ENCODE measurements at regions not wholly inside any gene's neighbourhood (a gene's known extent, or its start where the extent isn't known, plus 50 kb on each side); places are given as distances from the start of the nearest gene placed in this dataset.
"Not testable (repeated sequence)": the region's sequence is repeated elsewhere in the genome, so short reads cannot be mapped to it uniquely, and the experiment has no call there.

- TF ChIP-seq, protein P1, sequence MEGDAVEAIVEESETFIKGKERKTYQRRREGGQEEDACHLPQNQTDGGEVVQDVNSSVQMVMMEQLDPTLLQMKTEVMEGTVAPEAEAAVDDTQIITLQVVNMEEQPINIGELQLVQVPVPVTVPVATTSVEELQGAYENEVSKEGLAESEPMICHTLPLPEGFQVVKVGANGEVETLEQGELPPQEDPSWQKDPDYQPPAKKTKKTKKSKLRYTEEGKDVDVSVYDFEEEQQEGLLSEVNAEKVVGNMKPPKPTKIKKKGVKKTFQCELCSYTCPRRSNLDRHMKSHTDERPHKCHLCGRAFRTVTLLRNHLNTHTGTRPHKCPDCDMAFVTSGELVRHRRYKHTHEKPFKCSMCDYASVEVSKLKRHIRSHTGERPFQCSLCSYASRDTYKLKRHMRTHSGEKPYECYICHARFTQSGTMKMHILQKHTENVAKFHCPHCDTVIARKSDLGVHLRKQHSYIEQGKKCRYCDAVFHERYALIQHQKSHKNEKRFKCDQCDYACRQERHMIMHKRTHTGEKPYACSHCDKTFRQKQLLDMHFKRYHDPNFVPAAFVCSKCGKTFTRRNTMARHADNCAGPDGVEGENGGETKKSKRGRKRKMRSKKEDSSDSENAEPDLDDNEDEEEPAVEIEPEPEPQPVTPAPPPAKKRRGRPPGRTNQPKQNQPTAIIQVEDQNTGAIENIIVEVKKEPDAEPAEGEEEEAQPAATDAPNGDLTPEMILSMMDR (IDR thresholded peaks at IDR 0.05; ENCODE audit: insufficient read depth, low read depth, low read length): no peak
- no peak for DNase-seq (ENCODE audit: low read depth)
These were observed 106.4 kb upstream of the RBBP8 start for GRCh38 chr18:22826726-22827125.

GRCh38 chr18:22827216-22827615, 105.9 kb upstream of the RBBP8 start:
- TF ChIP-seq, protein P1 (IDR thresholded peaks at IDR 0.05; ENCODE audit: insufficient read depth, low read depth, low read length): no peak
- peak; percentile 8 for DNase-seq (ENCODE audit: low read depth)
- H3K4me3 ChIP-seq (ENCODE audit: low read depth, low read length): no peak overlapping the region

More at GRCh38 chr18:22826726-22827125, 106.4 kb upstream of the RBBP8 start:
- H3K4me3 ChIP-seq (ENCODE audit: low read depth, low read length): no peak overlapping the region

GRCh38 chr18:22827741-22828140, 105.4 kb upstream of the RBBP8 start:
- H3K4me3 ChIP-seq (ENCODE audit: low read depth, low read length): no peak overlapping the region
- no peak for DNase-seq (ENCODE audit: low read depth)
- TF ChIP-seq, protein P1 (IDR thresholded peaks at IDR 0.05; ENCODE audit: insufficient read depth, low read depth, low read length): no peak

- TF ChIP-seq, protein P1 (IDR thresholded peaks at IDR 0.05; ENCODE audit: insufficient read depth, low read depth, low read length): no peak
- DNase-seq (ENCODE audit: low read depth): no peak
- H3K4me3 ChIP-seq (ENCODE audit: low read depth, low read length): no peak overlapping the region
These were observed 105.0 kb upstream of the RBBP8 start for GRCh38 chr18:22828171-22828570.

DNA sequence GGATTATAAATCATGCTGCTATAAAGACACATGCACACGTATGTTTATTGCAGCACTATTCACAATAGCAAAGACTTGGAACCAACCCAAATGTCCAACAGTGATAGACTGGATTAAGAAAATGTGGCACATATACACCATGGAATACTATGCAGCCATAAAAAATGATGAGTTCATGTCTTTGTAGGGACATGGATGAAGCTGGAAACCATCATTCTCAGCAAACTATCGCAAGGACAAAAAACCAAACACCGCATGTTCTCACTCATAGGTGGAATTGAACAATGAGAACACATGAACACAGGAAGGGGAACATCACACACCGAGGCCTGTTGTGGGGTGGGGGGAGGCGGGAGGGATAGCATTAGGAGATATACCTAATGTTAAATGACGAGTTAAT, 104.5 kb upstream of the RBBP8 start:
- not testable (repeated sequence) for H3K4me3 ChIP-seq (ENCODE audit: low read depth, low read length); DNase-seq (ENCODE audit: low read depth)

GRCh38 chr18:22829781-22830180, 103.3 kb upstream of the RBBP8 start:
- no peak for DNase-seq (ENCODE audit: low read depth)
- H3K4me3 ChIP-seq (ENCODE audit: low read depth, low read length): no peak overlapping the region
- TF ChIP-seq, protein P1 (IDR thresholded peaks at IDR 0.05; ENCODE audit: insufficient read depth, low read depth, low read length): no peak

DNA sequence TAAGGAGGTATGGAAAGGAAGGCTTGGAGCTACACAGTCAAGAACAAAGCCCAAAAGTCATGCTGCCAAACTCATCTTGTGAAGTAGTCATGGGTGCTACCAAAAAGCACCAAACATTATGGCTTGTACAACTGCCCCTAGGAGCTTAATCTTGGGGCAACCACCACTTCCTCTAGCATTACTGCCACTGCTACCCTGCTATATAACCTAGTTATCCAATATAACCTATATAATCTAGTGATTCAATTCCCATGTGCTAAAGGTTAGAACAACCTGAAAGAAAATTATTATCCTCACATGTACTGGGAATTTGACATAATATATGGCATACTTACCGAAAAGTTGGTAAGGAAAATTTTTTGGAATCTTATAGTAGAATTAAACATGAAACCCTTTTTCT, 102.6 kb upstream of the RBBP8 start:
- H3K4me3 ChIP-seq (ENCODE audit: low read depth, low read length): no peak overlapping the region
- no peak for DNase-seq (ENCODE audit: low read depth)
- TF ChIP-seq, protein P1 (IDR thresholded peaks at IDR 0.05; ENCODE audit: insufficient read depth, low read depth, low read length): no peak
